Heart left ventricle (tissue), 13 donors: ENCODE measurements at regions not wholly inside any gene's neighbourhood (a gene's known extent, or its start where the extent isn't known, plus 50 kb on each side); places are given as distances from the start of the nearest gene placed in this dataset.

Experiments
- POLR2A ChIP-seq, 2 donors: fragments of 450-650 bp; IDR thresholded peaks; one replicate each; pipeline ENCODE4 v1.6.1; 2017; ENCODE audit warnings: antibody characterized with exemption in 2 of 2, mild to moderate bottlenecking in 2 of 2, moderate library complexity in 2 of 2
- TF ChIP-seq, protein P1 (sequence below), 12 donors: fragments of 200-600 bp; sonication (generic) in 4 of 12; IDR thresholded peaks; one replicate each; pipeline versions ENCODE4 v1.5.0 to v1.8.0; 2018 to 2022; ENCODE audit warnings: antibody characterized with exemption in 12 of 12, mild to moderate bottlenecking in 5 of 12
- donor health status: ischemic (EF 13 %, LVEDD 7.1; RV severe dilation, severe dysfunction).
- donor health status: DM: no; HTN: yes; CAD: no.
- donor health status: DM: no; HTN: no; CAD: no.
- donor health status: ischemic (EF 25% LVEDD 6.9; RV normal size, moderate dysfunction).
- donor health status: ischemic (EF 25% LVEDD 5.7; RV mildly dilated, moderate dysfunction).
- donor health status: ischemic (EF 35%, LVEDD 5.7; RV mildly dilated, moderate dysfunction).
- donor health status: nonischemic (EF 11% LVEDD 7.7; RV severe dilation, severe dysfunction).
- donor health status: DM: yes; HTN: yes; CAD: no.
- donor health status: PGD.
- donor health status: ischemic (EF 29% LVEDD 5.4; RV normal size, mild dysfunction).
- donor health status: nonischemic (EF 23%, LVEDD 6.1; RV moderate dilation, normal function).

DNA sequence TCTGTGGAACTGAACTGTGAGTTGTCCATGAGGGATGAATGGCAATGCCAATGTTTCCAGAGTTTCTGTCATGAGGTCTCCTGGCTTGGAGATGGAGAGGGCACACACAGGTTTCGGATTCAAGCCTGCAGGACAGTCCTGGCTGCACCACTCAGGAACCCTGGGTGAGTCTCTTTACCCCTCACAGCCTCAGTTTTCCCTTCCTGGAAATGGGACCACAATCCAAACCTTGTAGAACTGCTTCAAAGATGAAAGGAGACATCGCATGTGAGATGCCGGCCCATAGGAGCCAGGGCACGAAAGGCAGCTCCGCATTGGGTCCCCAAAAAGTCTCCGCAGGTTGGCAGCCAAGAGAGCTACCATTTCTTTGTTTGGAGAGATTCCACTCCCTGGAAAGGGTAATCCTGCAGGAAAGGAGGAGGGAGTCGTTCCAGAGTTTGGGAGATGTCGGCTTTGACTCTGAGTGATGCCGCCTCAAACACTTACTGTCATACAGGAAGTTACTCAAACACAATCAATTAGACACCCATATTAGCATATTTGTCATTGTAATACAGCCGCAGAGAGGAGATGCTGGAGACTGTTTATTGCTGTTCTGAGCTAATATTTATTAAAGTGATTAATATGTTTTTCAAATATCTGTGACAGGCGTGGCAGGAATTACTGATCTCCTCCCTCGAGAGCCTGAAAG, 318.3 kb downstream of the MN1 start:
- TF ChIP-seq, protein P1, sequence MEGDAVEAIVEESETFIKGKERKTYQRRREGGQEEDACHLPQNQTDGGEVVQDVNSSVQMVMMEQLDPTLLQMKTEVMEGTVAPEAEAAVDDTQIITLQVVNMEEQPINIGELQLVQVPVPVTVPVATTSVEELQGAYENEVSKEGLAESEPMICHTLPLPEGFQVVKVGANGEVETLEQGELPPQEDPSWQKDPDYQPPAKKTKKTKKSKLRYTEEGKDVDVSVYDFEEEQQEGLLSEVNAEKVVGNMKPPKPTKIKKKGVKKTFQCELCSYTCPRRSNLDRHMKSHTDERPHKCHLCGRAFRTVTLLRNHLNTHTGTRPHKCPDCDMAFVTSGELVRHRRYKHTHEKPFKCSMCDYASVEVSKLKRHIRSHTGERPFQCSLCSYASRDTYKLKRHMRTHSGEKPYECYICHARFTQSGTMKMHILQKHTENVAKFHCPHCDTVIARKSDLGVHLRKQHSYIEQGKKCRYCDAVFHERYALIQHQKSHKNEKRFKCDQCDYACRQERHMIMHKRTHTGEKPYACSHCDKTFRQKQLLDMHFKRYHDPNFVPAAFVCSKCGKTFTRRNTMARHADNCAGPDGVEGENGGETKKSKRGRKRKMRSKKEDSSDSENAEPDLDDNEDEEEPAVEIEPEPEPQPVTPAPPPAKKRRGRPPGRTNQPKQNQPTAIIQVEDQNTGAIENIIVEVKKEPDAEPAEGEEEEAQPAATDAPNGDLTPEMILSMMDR (IDR thresholded peaks at IDR 0.05) = no peak
- TF ChIP-seq POLR2A (IDR thresholded peaks at IDR 0.05) = no peak
